ENCODE measurements at regions not wholly inside any gene's neighbourhood (a gene's known extent, or its start where the extent isn't known, plus 50 kb on each side); places are given as distances from the start of the nearest gene placed in this dataset.
"Not testable (repeated sequence)": the region's sequence is repeated elsewhere in the genome, so short reads cannot be mapped to it uniquely, and the experiment has no call there.

- Histone ChIP-seq H3F3A (ENCODE audit: low read depth) (no peaks in the 10 kb centered on the region), H3K27ac (no peak overlapping the region), H3K9me3 (ENCODE audit: low read depth) (no peaks in the 10 kb centered on the region), H2AFZ (replicated peaks) (no peak overlapping the region), H3K9ac (no peak overlapping the region), H3K4me3 (no peak overlapping the region), H3K36me3 (no peaks in the 10 kb centered on the region), H3K79me2 (ENCODE audit: low read depth) (no peaks in the 10 kb centered on the region), H3K27me3 (no peaks in the 10 kb centered on the region), H3K4me1 (no peaks in the 10 kb centered on the region), H4K20me1 (ENCODE audit: low read depth) (no peaks in the 10 kb centered on the region), H3K4me2 (no peak overlapping the region)
- H3K36me3 Mint-ChIP-seq: no peaks in the 10 kb centered on the region
- TF ChIP-seq EZH2 (IDR thresholded peaks at IDR 0.05): no peak
- no peak for TF ChIP-seq CTCF (IDR thresholded peaks at IDR 0.05)
- no peak for TF ChIP-seq EZH2phosphoT487 (IDR thresholded peaks at IDR 0.05)
- DNase-seq (ENCODE audit: low spot score): no peak
- peaks cover 3% of the 10 kb centered on the region for H3K9me3 Mint-ChIP-seq
- H3K27me3 Mint-ChIP-seq (ENCODE audit: insufficient read depth, low read depth): no peaks in the 10 kb centered on the region
- no peak overlapping the region for H3K27ac Mint-ChIP-seq
- H3K4me1 Mint-ChIP-seq: no peaks in the 10 kb centered on the region
- H3K4me3 Mint-ChIP-seq: no peak overlapping the region
Observed at GRCh38 chr14:86779416-86779815, 1213.6 kb downstream of the GALC start.

GRCh38 chr14:86777963-86778602 is 1214.9 kb downstream of the GALC start:
- no peak overlapping the region for H3K4me3 ChIP-seq
- H3K36me3 ChIP-seq: no peaks in the 10 kb centered on the region
- no peak overlapping the region for H3K4me2 ChIP-seq
- no peaks in the 10 kb centered on the region for H3K79me2 ChIP-seq (ENCODE audit: low read depth)
- TF ChIP-seq EZH2phosphoT487 (IDR thresholded peaks at IDR 0.05) (no peak), CTCF (IDR thresholded peaks at IDR 0.05) (no peak), EZH2 (IDR thresholded peaks at IDR 0.05) (no peak)
- Mint-ChIP-seq H3K4me1 (no peaks in the 10 kb centered on the region), H3K4me3 (no peak overlapping the region), H3K27ac (no peak overlapping the region), H3K9me3 (peaks cover 3% of the 10 kb centered on the region), H3K36me3 (no peaks in the 10 kb centered on the region), H3K27me3 (ENCODE audit: insufficient read depth, low read depth) (peaks cover 4% of the 10 kb centered on the region)
- no peaks in the 10 kb centered on the region for H3K4me1 ChIP-seq
- H4K20me1 ChIP-seq (ENCODE audit: low read depth): no peaks in the 10 kb centered on the region
- H2AFZ ChIP-seq (replicated peaks): no peak overlapping the region
- no peak for DNase-seq (ENCODE audit: low spot score)
- no peaks in the 10 kb centered on the region for H3K27me3 ChIP-seq
- H3K9me3 ChIP-seq (ENCODE audit: low read depth): no peaks in the 10 kb centered on the region
- no peak overlapping the region for H3K27ac ChIP-seq
- H3F3A ChIP-seq (ENCODE audit: low read depth): no peaks in the 10 kb centered on the region
- H3K9ac ChIP-seq: no peak overlapping the region

GRCh38 chr14:86775896-86776295 is 1217.1 kb downstream of the GALC start:
- not testable (repeated sequence) for H3K4me1 Mint-ChIP-seq; H3K4me2 ChIP-seq; H3K9ac ChIP-seq; H3K27ac Mint-ChIP-seq; H3K9me3 ChIP-seq (ENCODE audit: low read depth); H4K20me1 ChIP-seq (ENCODE audit: low read depth); H3K27ac ChIP-seq; H3K4me3 Mint-ChIP-seq; H3K4me1 ChIP-seq; DNase-seq (ENCODE audit: low spot score); H3F3A ChIP-seq (ENCODE audit: low read depth); H3K79me2 ChIP-seq (ENCODE audit: low read depth); H3K9me3 Mint-ChIP-seq; H3K36me3 ChIP-seq; H3K27me3 Mint-ChIP-seq (ENCODE audit: insufficient read depth, low read depth); H2AFZ ChIP-seq (replicated peaks); H3K4me3 ChIP-seq; H3K27me3 ChIP-seq; H3K36me3 Mint-ChIP-seq

GRCh38 chr14:86774916-86775315 is 1218.1 kb downstream of the GALC start:
- H3K27ac Mint-ChIP-seq: no peak overlapping the region
- no peak overlapping the region for H2AFZ ChIP-seq (replicated peaks)
- H3K79me2 ChIP-seq (ENCODE audit: low read depth): no peaks in the 10 kb centered on the region
- H3K27me3 Mint-ChIP-seq (ENCODE audit: insufficient read depth, low read depth): peaks cover 4% of the 10 kb centered on the region
- no peaks in the 10 kb centered on the region for H3K9me3 ChIP-seq (ENCODE audit: low read depth)
- H3K36me3 ChIP-seq: no peaks in the 10 kb centered on the region
- no peak for DNase-seq (ENCODE audit: low spot score)
- H3K4me3 Mint-ChIP-seq: no peak overlapping the region
- H3K4me1 Mint-ChIP-seq: no peaks in the 10 kb centered on the region
- H3K27me3 ChIP-seq: no peaks in the 10 kb centered on the region
- no peak overlapping the region for H3K4me3 ChIP-seq
- H3F3A ChIP-seq (ENCODE audit: low read depth): no peaks in the 10 kb centered on the region
- H3K4me2 ChIP-seq: no peak overlapping the region
- no peak overlapping the region for H3K9ac ChIP-seq
- TF ChIP-seq EZH2 (IDR thresholded peaks at IDR 0.05) (no peak), EZH2phosphoT487 (IDR thresholded peaks at IDR 0.05) (no peak), CTCF (IDR thresholded peaks at IDR 0.05) (no peak)
- peaks cover 3% of the 10 kb centered on the region for H3K9me3 Mint-ChIP-seq
- no peaks in the 10 kb centered on the region for H4K20me1 ChIP-seq (ENCODE audit: low read depth)
- H3K4me1 ChIP-seq: no peaks in the 10 kb centered on the region
- no peak overlapping the region for H3K27ac ChIP-seq
- no peaks in the 10 kb centered on the region for H3K36me3 Mint-ChIP-seq

All from neural progenitor cell (in vitro differentiated cells).